ENCODE measurements at regions not wholly inside any gene's neighbourhood (a gene's known extent, or its start where the extent isn't known, plus 50 kb on each side); places are given as distances from the start of the nearest gene placed in this dataset.

- Histone ChIP-seq H3K4me1 (no peaks in the 10 kb centered on the region), H3K27me3 (no peaks in the 10 kb centered on the region), H3K9me3 (no peaks in the 10 kb centered on the region), H3K27ac (no peak overlapping the region), H3K36me3 (no peaks in the 10 kb centered on the region), H3K4me3 (no peak overlapping the region)
- no peak for DNase-seq (ENCODE audit: low spot score in 2 of 2)
- no peak for TF ChIP-seq CTCF (IDR thresholded peaks at IDR 0.05)
- intact Hi-C loops (cut with DNase I), result no loop called here
Observed at GRCh38 chr19:31112158-31112557, 237.1 kb downstream of the TSHZ3 start.

- no peak overlapping the region for H3K4me3 ChIP-seq
- intact Hi-C loops (cut with DNase I), result no loop called here
- no peaks in the 10 kb centered on the region for H3K27me3 ChIP-seq
- DNase-seq (ENCODE audit: low spot score in 2 of 2), result no peak
- no peak overlapping the region for H3K27ac ChIP-seq
- no peaks in the 10 kb centered on the region for H3K9me3 ChIP-seq
- no peaks in the 10 kb centered on the region for H3K4me1 ChIP-seq
- no peak for TF ChIP-seq CTCF (IDR thresholded peaks at IDR 0.05)
- H3K36me3 ChIP-seq, result no peaks in the 10 kb centered on the region
Observed at GRCh38 chr19:31111741-31112140, 237.5 kb downstream of the TSHZ3 start.

- no peaks in the 10 kb centered on the region for H3K9me3 ChIP-seq
- no peak for TF ChIP-seq CTCF (IDR thresholded peaks at IDR 0.05)
- no peak for DNase-seq (ENCODE audit: low spot score in 2 of 2)
- no peaks in the 10 kb centered on the region for H3K36me3 ChIP-seq
- intact Hi-C loops (cut with DNase I), result no loop called here
- H3K27me3 ChIP-seq, result no peaks in the 10 kb centered on the region
- no peak overlapping the region for H3K27ac ChIP-seq
- H3K4me3 ChIP-seq, result no peak overlapping the region
- H3K4me1 ChIP-seq, result no peaks in the 10 kb centered on the region
Observed at GRCh38 chr19:31110336-31110735, 238.9 kb downstream of the TSHZ3 start.

- no peak overlapping the region for H3K27ac ChIP-seq
- DNase-seq (ENCODE audit: low spot score in 2 of 2), result no peak
- no peaks in the 10 kb centered on the region for H3K27me3 ChIP-seq
- no peaks in the 10 kb centered on the region for H3K9me3 ChIP-seq
- no peaks in the 10 kb centered on the region for H3K36me3 ChIP-seq
- no peak overlapping the region for H3K4me3 ChIP-seq
- intact Hi-C loops (cut with DNase I), result no loop called here
- no peak for TF ChIP-seq CTCF (IDR thresholded peaks at IDR 0.05)
- H3K4me1 ChIP-seq, result no peaks in the 10 kb centered on the region
Observed at GRCh38 chr19:31109636-31110035, 239.6 kb downstream of the TSHZ3 start.

GRCh38 chr19:31107096-31107495 is 242.1 kb downstream of the TSHZ3 start:
- intact Hi-C loops (cut with DNase I), result no loop called here
- H3K27ac ChIP-seq, result no peak overlapping the region
- no peak for TF ChIP-seq CTCF (IDR thresholded peaks at IDR 0.05)

GRCh38 chr19:31105761-31106160 is 243.5 kb downstream of the TSHZ3 start:
- no peak for DNase-seq (ENCODE audit: low spot score in 2 of 2)
- Histone ChIP-seq H3K27me3 (no peaks in the 10 kb centered on the region), H3K27ac (no peak overlapping the region), H3K4me1 (no peaks in the 10 kb centered on the region), H3K4me3 (no peak overlapping the region), H3K36me3 (no peaks in the 10 kb centered on the region), H3K9me3 (no peaks in the 10 kb centered on the region)
- intact Hi-C loops (cut with DNase I), result no loop called here
- no peak for TF ChIP-seq CTCF (IDR thresholded peaks at IDR 0.05)

More at GRCh38 chr19:31107096-31107495, 242.1 kb downstream of the TSHZ3 start:
- DNase-seq (ENCODE audit: low spot score in 2 of 2), result no peak
- no peak overlapping the region for H3K4me3 ChIP-seq
- H3K9me3 ChIP-seq, result no peaks in the 10 kb centered on the region
- H3K4me1 ChIP-seq, result no peaks in the 10 kb centered on the region
- no peaks in the 10 kb centered on the region for H3K36me3 ChIP-seq
- H3K27me3 ChIP-seq, result no peaks in the 10 kb centered on the region

All from ascending aorta (tissue), 2 donors.